Psoas muscle (tissue), 7 donors: ENCODE measurements at regions not wholly inside any gene's neighbourhood (a gene's known extent, or its start where the extent isn't known, plus 50 kb on each side); places are given as distances from the start of the nearest gene placed in this dataset.

ENCODE experiments used
- ATAC-seq, 4 donors: fragments of 200-7000 bp; cut with Tn5 transposase; one replicate each; pipeline ENCODE4 v1.9.1; 2020; ENCODE audit warnings: moderate library complexity in 3 of 4, mild to moderate bottlenecking in 2 of 4
- DNase-seq, 2 donors: peaks; one replicate each; pipeline ENCODE4 v3.0.0-alpha.2; 2020
- H3K27ac ChIP-seq: fragments of 200-600 bp; one replicate; pipeline ENCODE4 v1.8.0; 2022
- H3K27me3 ChIP-seq, 3 donors: fragments of 200-600 bp in 1 of 3; one replicate each; pipeline versions ENCODE4 v1.6.1 to v1.8.0; 2013 to 2022; ENCODE audit warnings: low read length in 2 of 3, mild to moderate bottlenecking in 2 of 3, moderate library complexity in 1 of 3; ENCODE audit not compliant: insufficient read depth in 3 of 3
- H3K36me3 ChIP-seq, 2 donors: fragments of 200-600 bp in 1 of 2; one replicate each; pipeline versions ENCODE4 v1.6.1 to v1.8.0; 2013 to 2022; ENCODE audit warnings: low read depth in 1 of 2, mild to moderate bottlenecking in 1 of 2, moderate library complexity in 1 of 2; ENCODE audit not compliant: insufficient read depth in 1 of 2
- H3K4me1 ChIP-seq: fragments of 200-600 bp; one replicate; pipeline ENCODE4 v1.8.0; 2022
- H3K4me3 ChIP-seq: fragments of 200-600 bp; one replicate; pipeline ENCODE4 v1.8.0; 2022; ENCODE audit warnings: mild to moderate bottlenecking
- H3K9me3 ChIP-seq: fragments of 200-600 bp; one replicate; pipeline ENCODE4 v1.8.0; 2022
- WGBS, 3 donors: extraction: QIAGEN DNeasy Blood & Tissue Kit; methylation state at CpG; one replicate each; pipeline versions ENCODE4 v1.1.6 to v1.1.7; 2013; 5-methylcytosine and 5-hydroxymethylcytosine counted together
- intact Hi-C, 2 donors: fragments of 100-400 bp; cut with DNase I; formaldehyde crosslinking; loops; one replicate each; pipeline versions ENCODE4 v1.11.0 to v1.14.2; 2022
- TF ChIP-seq, protein P1 (sequence below): fragments of 200-600 bp; IDR thresholded peaks from one replicate; pipeline ENCODE4 v1.8.0; 2022; ENCODE audit warnings: antibody characterized with exemption
- donor health status: healthy with polysubstance abuse.
- donor health status: DM: no; HTN: no; CAD: no; lungs with moderate emphysema.
- donor health status: Bipolar disorder and iron deficiency.
- donor health status: healthy.
- donor health status: DM: yes; HTN: yes; CAD: no.
- donor health status: DM: no; HTN: no; CAD: no.
- donor health status: DM: yes; HTN: yes; CAD: no.

- 96 to 100% (median 100%) methylated on average over 1 of the region's 1 CpG for WGBS, 3 donors
Observed at GRCh38 chr3:89586676-89587075, 479.3 kb downstream of the EPHA3 start.

DNA sequence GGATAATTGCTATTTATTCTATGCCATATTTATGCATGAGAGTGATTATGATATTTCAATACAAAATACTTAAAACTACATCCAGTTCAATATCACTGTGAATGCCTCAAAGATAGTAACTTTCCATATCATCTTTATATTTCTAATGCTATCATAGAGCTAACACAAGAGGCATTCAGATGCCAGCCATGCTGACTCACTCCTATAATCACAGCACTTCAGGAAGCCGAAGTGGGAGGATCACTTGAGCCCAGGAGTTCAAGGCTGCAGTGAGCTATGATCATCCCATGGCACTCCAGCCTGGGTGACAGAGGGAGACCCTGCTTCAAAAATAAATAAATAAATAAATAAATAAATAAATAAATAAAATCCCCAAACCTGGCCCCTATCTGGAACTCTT is 498.7 kb downstream of the EPHA3 start:
- DNase-seq (no peak), ATAC-seq (no peak)
- no peaks in the 10 kb centered on the region for H3K36me3 ChIP-seq
- no peak overlapping the region for H3K4me3 ChIP-seq
- H3K4me1 ChIP-seq = no peaks in the 10 kb centered on the region
- 72 to 100% (median 95%) methylated on average over 1 of the region's 1 CpG for WGBS, 3 donors
- TF ChIP-seq, protein P1, sequence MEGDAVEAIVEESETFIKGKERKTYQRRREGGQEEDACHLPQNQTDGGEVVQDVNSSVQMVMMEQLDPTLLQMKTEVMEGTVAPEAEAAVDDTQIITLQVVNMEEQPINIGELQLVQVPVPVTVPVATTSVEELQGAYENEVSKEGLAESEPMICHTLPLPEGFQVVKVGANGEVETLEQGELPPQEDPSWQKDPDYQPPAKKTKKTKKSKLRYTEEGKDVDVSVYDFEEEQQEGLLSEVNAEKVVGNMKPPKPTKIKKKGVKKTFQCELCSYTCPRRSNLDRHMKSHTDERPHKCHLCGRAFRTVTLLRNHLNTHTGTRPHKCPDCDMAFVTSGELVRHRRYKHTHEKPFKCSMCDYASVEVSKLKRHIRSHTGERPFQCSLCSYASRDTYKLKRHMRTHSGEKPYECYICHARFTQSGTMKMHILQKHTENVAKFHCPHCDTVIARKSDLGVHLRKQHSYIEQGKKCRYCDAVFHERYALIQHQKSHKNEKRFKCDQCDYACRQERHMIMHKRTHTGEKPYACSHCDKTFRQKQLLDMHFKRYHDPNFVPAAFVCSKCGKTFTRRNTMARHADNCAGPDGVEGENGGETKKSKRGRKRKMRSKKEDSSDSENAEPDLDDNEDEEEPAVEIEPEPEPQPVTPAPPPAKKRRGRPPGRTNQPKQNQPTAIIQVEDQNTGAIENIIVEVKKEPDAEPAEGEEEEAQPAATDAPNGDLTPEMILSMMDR = no peak
- no peaks in the 10 kb centered on the region for H3K9me3 ChIP-seq
- H3K27ac ChIP-seq = no peak overlapping the region
- no peaks in the 10 kb centered on the region for H3K27me3 ChIP-seq
- intact Hi-C loops = no loop called here

More at GRCh38 chr3:89586676-89587075, 479.3 kb downstream of the EPHA3 start:
- intact Hi-C loops = no loop called here
- ATAC-seq = no peak
- H3K27ac ChIP-seq = no peak overlapping the region
- no peaks in the 10 kb centered on the region for H3K4me1 ChIP-seq
- no peak for DNase-seq
- H3K4me3 ChIP-seq = no peak overlapping the region
- TF ChIP-seq, protein P1 = no peak
- H3K9me3 ChIP-seq = no peaks in the 10 kb centered on the region
- no peaks in the 10 kb centered on the region for H3K36me3 ChIP-seq
- H3K27me3 ChIP-seq = no peaks in the 10 kb centered on the region

GRCh38 chr3:89612027-89612426 is 504.6 kb downstream of the EPHA3 start:
- no peaks in the 10 kb centered on the region for H3K4me1 ChIP-seq
- TF ChIP-seq, protein P1 = no peak
- H3K9me3 ChIP-seq = no peaks in the 10 kb centered on the region
- ATAC-seq (no peak), DNase-seq (no peak)
- H3K27me3 ChIP-seq = no peaks in the 10 kb centered on the region
- no peak overlapping the region for H3K27ac ChIP-seq
- no peaks in the 10 kb centered on the region for H3K36me3 ChIP-seq
- intact Hi-C loops = no loop called here
- 73 to 97% (median 94%) methylated on average over 1 of the region's 1 CpG for WGBS, 3 donors
- H3K4me3 ChIP-seq = no peak overlapping the region

GRCh38 chr3:89613241-89613640 is 505.8 kb downstream of the EPHA3 start:
- H3K4me3 ChIP-seq = no peak overlapping the region
- no peaks in the 10 kb centered on the region for H3K9me3 ChIP-seq
- H3K27me3 ChIP-seq = no peaks in the 10 kb centered on the region
- WGBS, 3 donors = 32 to 50% (median 35%) methylated on average over 1 of the region's 1 CpG
- H3K36me3 ChIP-seq = no peaks in the 10 kb centered on the region
- intact Hi-C loops = no loop called here
- ATAC-seq = no peak
- no peaks in the 10 kb centered on the region for H3K4me1 ChIP-seq
- no peak overlapping the region for H3K27ac ChIP-seq
- DNase-seq = no peak
- TF ChIP-seq, protein P1 = no peak

DNA sequence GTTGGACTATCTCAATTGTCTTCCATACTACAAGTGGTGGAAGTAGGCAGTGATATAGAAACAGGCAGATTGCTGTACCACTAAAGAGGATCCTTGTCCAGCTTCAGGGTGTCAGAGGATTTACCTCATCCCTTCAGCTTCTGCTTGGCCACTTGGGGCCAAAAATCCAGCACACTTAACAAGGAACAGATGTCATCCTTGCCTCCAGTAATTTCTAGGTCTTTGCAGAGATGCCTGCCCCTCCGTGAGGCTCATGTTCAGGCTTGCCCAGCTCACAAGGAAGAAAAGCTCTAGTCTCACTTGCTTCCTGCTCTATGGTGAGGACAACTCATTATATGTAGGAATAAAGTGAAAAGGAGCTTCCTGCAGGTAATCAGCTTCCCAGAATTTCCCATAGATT is 510.3 kb downstream of the EPHA3 start:
- H3K4me3 ChIP-seq = no peak overlapping the region
- no peak for ATAC-seq
- no peaks in the 10 kb centered on the region for H3K36me3 ChIP-seq
- TF ChIP-seq, protein P1 = no peak
- no peaks in the 10 kb centered on the region for H3K9me3 ChIP-seq
- no peaks in the 10 kb centered on the region for H3K4me1 ChIP-seq
- no peaks in the 10 kb centered on the region for H3K27me3 ChIP-seq
- 34 to 44% (median 42%) methylated on average over 1 of the region's 1 CpG for WGBS, 3 donors
- intact Hi-C loops = no loop called here
- no peak overlapping the region for H3K27ac ChIP-seq
- DNase-seq = no peak
